Endothelial cell of umbilical vein (primary cell): ENCODE measurements at regions not wholly inside any gene's neighbourhood (a gene's known extent, or its start where the extent isn't known, plus 50 kb on each side); places are given as distances from the start of the nearest gene placed in this dataset.

Source experiments
- BruUV-seq: library from RNA; stranded (reverse); fragments of 400-500 nt; replicated peaks from 2 replicates; lab custom pipeline; 2021; lab: Mats Ljungman, UMichigan
- CTCF ChIA-PET: fragments of 300-600, 350-600 bp; sonication (Branson Sonifier 250); formaldehyde crosslinking; loops from one replicate; lab custom pipeline; 2021; ENCODE audit warnings: antibody characterized with exemption, inconsistent platforms; lab: Charles Lee
- POLR2A ChIA-PET: fragments of 300-600, 350-600 bp; sonication (Branson Sonifier 250); formaldehyde crosslinking; loops from one replicate; lab custom pipeline; 2021; ENCODE audit warnings: antibody characterized with exemption, inconsistent platforms; lab: Charles Lee
- DNase-seq: peaks from one replicate; pipeline ENCODE4 v3.0.0-alpha.2; 2011; ENCODE audit warnings: low read depth, low spot score
- FAIRE-seq: peaks from 2 replicates; lab custom pipeline; 2011; peaks lifted over from hg19 to GRCh38; lab: Jason Lieb, UNC
- H2AFZ ChIP-seq: 2 replicates; pipeline ENCODE4 v1.6.0; 2012; ENCODE audit warnings: low read depth, low read length, control low read depth, inconsistent platforms
- H3K27ac ChIP-seq: 2 replicates; pipeline ENCODE4 v1.5.1; 2011; ENCODE audit warnings: low read depth, mild to moderate bottlenecking, control low read depth, low read length, moderate library complexity; ENCODE audit not compliant: insufficient read depth
- H3K27me3 ChIP-seq, 2 experiments: 2 replicates each; pipeline versions ENCODE4 v1.6.0 to v1.6.1; 2011; ENCODE audit warnings: low read length in 2 of 2, mixed read lengths in 1 of 2; ENCODE audit not compliant: control insufficient read depth in 2 of 2, insufficient read depth in 2 of 2
- H3K36me3 ChIP-seq, 2 experiments: 2 replicates in 1 of 2; 3 replicates in 1 of 2; pipeline ENCODE4 v1.5.1; 2011; ENCODE audit warnings: low read length in 2 of 2, mild to moderate bottlenecking in 1 of 2, moderate library complexity in 1 of 2; ENCODE audit not compliant: control insufficient read depth in 2 of 2, insufficient read depth in 2 of 2; ENCODE audit errors: extremely low read depth in 1 of 2
- H3K4me1 ChIP-seq: 3 replicates; pipeline ENCODE4 v1.5.1; 2011; ENCODE audit warnings: mild to moderate bottlenecking, low read length; ENCODE audit not compliant: control insufficient read depth, insufficient read depth; ENCODE audit errors: extremely low read depth
- H3K4me2 ChIP-seq: 2 replicates; pipeline ENCODE4 v1.6.1; 2011; ENCODE audit warnings: low read length, control low read depth, mixed read lengths; ENCODE audit not compliant: insufficient read depth
- H3K4me3 ChIP-seq, 3 experiments: fragments of 200-600 bp in 1 of 3; sonication (generic), shearing (Covaris generic) in 1 of 3; replicated peaks in 1 of 3; 2 replicates each; pipeline ENCODE4 v1.5.1; 2011 to 2016; ENCODE audit warnings: control low read depth in 3 of 3, low read length in 3 of 3, mild to moderate bottlenecking in 2 of 3, inconsistent platforms in 1 of 3, low read depth in 1 of 3, moderate library complexity in 1 of 3; ENCODE audit not compliant: insufficient read depth in 1 of 3
- H3K79me2 ChIP-seq: 2 replicates; pipeline ENCODE4 v1.6.0; 2012; ENCODE audit warnings: low read length, inconsistent platforms; ENCODE audit not compliant: control insufficient read depth, insufficient read depth
- H3K9ac ChIP-seq: replicated peaks from 2 replicates; pipeline ENCODE3; 2011; ENCODE audit warnings: low read length, control low read depth; ENCODE audit not compliant: insufficient read depth; ENCODE audit errors: extremely low read depth
- H3K9me1 ChIP-seq: replicated peaks from 3 replicates; pipeline ENCODE4 v1.6.0; 2011; ENCODE audit warnings: mild to moderate bottlenecking, low read length; ENCODE audit not compliant: control insufficient read depth, insufficient read depth; ENCODE audit errors: extremely low read depth
- H3K9me3 ChIP-seq: replicated peaks from 2 replicates; pipeline ENCODE4 v1.5.1; 2012; ENCODE audit warnings: low read length, inconsistent platforms; ENCODE audit not compliant: control insufficient read depth, insufficient read depth
- H4K20me1 ChIP-seq: replicated peaks from 2 replicates; pipeline ENCODE3; 2011; ENCODE audit warnings: mild to moderate bottlenecking, low read length; ENCODE audit not compliant: control insufficient read depth, insufficient read depth; ENCODE audit errors: extremely low read depth
- EZH2 ChIP-seq: IDR thresholded peaks from 2 replicates; pipeline ENCODE4 v1.6.1; 2012; ENCODE audit warnings: borderline replicate concordance, low read depth, mild to moderate bottlenecking, moderate library complexity, low read length, inconsistent platforms; ENCODE audit not compliant: severe bottlenecking
- FOS ChIP-seq: IDR thresholded peaks from 2 replicates; pipeline ENCODE4 v1.6.1; 2011; ENCODE audit warnings: mild to moderate bottlenecking, low read length, moderate library complexity, borderline replicate concordance; ENCODE audit not compliant: insufficient read depth
- GATA2 ChIP-seq: IDR thresholded peaks from 2 replicates; pipeline ENCODE4 v1.7.0; 2011; ENCODE audit warnings: low read depth, mild to moderate bottlenecking, moderate library complexity, mixed read lengths, low read length; ENCODE audit not compliant: insufficient read length, insufficient read depth
- JUN ChIP-seq: IDR thresholded peaks from 2 replicates; pipeline ENCODE4 v1.6.1; 2011; ENCODE audit warnings: borderline replicate concordance, low read depth; ENCODE audit not compliant: insufficient read length, insufficient read depth
- MYC ChIP-seq: IDR thresholded peaks from one replicate; pipeline ENCODE4 v1.6.1; 2011; ENCODE audit warnings: mild to moderate bottlenecking, low read depth, low read length
- POLR2A ChIP-seq: IDR thresholded peaks from 2 replicates; pipeline ENCODE4 v1.6.1; 2012; ENCODE audit warnings: low read depth, mild to moderate bottlenecking, control low read depth, low read length
- POLR2AphosphoS5 ChIP-seq: IDR thresholded peaks from 2 replicates; pipeline ENCODE4 v1.6.1; 2012; ENCODE audit warnings: low read depth, mild to moderate bottlenecking, control low read depth, low read length, moderate library complexity; ENCODE audit not compliant: insufficient read depth
- dilution Hi-C: fragments of 300-500 bp; cut with MboI; formaldehyde crosslinking; loops from one replicate; pipeline ENCODE4 v1.15.0; 2019; ENCODE audit warnings: low sequenced_read_pairs; ENCODE audit not compliant: extremely low pct_ligation_motif_present
- intact Hi-C: fragments of 100-400 bp; cut with micrococcal nuclease; formaldehyde crosslinking; loops from one replicate; pipeline ENCODE4 v1.10.0; 2022
- TF ChIP-seq, protein P1 (sequence below): IDR thresholded peaks from 2 replicates; pipeline ENCODE4 v1.6.1; 2011; ENCODE audit not compliant: insufficient read depth, insufficient read length
- TF ChIP-seq, protein P2 (sequence below), 2 donors: IDR thresholded peaks; 1 replicate in 1 of 2; 2 replicates in 1 of 2; pipeline ENCODE4 v1.5.1; 2011; ENCODE audit warnings: low read length in 2 of 2, mild to moderate bottlenecking in 2 of 2, moderate library complexity in 2 of 2, control low read depth in 1 of 2, inconsistent platforms in 1 of 2, low read depth in 1 of 2; ENCODE audit not compliant: insufficient read depth in 1 of 2; ENCODE audit errors: extremely low read depth in 1 of 2

DNA sequence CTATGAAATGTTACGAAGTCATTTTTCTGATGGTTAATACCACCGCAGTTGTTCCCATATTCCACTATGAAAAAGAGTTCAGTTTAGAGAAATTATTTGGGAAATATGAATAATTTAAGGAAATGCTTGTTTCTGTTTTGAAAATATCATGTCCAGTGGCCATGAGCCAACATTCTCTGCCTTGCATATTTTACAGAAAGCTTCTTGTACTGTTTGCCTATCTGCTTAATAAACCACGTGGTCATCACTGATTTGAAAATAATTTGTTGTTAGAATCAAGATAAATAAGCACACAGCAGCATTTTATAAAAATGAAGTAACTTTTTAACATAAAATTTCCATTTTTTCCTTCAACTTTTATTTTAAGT, 381.5 kb upstream of the CDH18 start:
- no peak for FAIRE-seq
- Histone ChIP-seq H3K9ac (no peak overlapping the region), H3K9me1 (peaks cover 2% of the 10 kb centered on the region), H3K36me3 (no peaks in the 10 kb centered on the region), H3K4me3 (no peak overlapping the region), H3K27ac (no peak overlapping the region), H2AFZ (no peak overlapping the region), H3K79me2 (no peaks in the 10 kb centered on the region), H3K27me3 (no peaks in the 10 kb centered on the region), H3K4me1 (no peaks in the 10 kb centered on the region), H3K4me2 (no peak overlapping the region), H3K9me3 (peaks cover 3% of the 10 kb centered on the region), H4K20me1 (no peaks in the 10 kb centered on the region)
- intact Hi-C loops (no loop called here), dilution Hi-C loops (no loop called here)
- CTCF ChIA-PET = no interaction called here
- DNase-seq = no peak
- no TSS peak for BruUV-seq
- POLR2A ChIA-PET = no interaction called here
- no peak for TF ChIP-seq MYC
- no peak for TF ChIP-seq POLR2AphosphoS5
- TF ChIP-seq FOS = no peak
- TF ChIP-seq GATA2 = no peak
- TF ChIP-seq, protein P1, sequence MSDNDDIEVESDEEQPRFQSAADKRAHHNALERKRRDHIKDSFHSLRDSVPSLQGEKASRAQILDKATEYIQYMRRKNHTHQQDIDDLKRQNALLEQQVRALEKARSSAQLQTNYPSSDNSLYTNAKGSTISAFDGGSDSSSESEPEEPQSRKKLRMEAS = no peak
- TF ChIP-seq EZH2 = no peak
- TF ChIP-seq, protein P2, sequence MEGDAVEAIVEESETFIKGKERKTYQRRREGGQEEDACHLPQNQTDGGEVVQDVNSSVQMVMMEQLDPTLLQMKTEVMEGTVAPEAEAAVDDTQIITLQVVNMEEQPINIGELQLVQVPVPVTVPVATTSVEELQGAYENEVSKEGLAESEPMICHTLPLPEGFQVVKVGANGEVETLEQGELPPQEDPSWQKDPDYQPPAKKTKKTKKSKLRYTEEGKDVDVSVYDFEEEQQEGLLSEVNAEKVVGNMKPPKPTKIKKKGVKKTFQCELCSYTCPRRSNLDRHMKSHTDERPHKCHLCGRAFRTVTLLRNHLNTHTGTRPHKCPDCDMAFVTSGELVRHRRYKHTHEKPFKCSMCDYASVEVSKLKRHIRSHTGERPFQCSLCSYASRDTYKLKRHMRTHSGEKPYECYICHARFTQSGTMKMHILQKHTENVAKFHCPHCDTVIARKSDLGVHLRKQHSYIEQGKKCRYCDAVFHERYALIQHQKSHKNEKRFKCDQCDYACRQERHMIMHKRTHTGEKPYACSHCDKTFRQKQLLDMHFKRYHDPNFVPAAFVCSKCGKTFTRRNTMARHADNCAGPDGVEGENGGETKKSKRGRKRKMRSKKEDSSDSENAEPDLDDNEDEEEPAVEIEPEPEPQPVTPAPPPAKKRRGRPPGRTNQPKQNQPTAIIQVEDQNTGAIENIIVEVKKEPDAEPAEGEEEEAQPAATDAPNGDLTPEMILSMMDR (IDR thresholded peaks at IDR 0.05; ENCODE audit: extremely low read depth in 1 of 2, insufficient read depth in 1 of 2, low read depth in 1 of 2, low read length in 2 of 2) = no peak
- no peak for TF ChIP-seq JUN
- TF ChIP-seq POLR2A = no peak
